ENCODE measurements at regions not wholly inside any gene's neighbourhood (a gene's known extent, or its start where the extent isn't known, plus 50 kb on each side); places are given as distances from the start of the nearest gene placed in this dataset.

GRCh38 chr7:86968618-86969017, 90.8 kb downstream of the ELAPOR2 start:
- dilution Hi-C loops (cut with MboI; ENCODE audit: extremely low pct_ligation_motif_present, low sequenced_read_pairs) = no loop called here
- DNase-seq (ENCODE audit: low read depth, low spot score) = no peak

More at GRCh38 chr7:86968618-86969017, 90.8 kb downstream of the ELAPOR2 start:
- H3K27ac ChIP-seq (ENCODE audit: insufficient read depth, low read depth, low read length) = no peak overlapping the region
- H3K4me2 ChIP-seq (ENCODE audit: insufficient read depth, low read length) = no peak overlapping the region
- POLR2A ChIA-PET = no interaction called here
- H3K9me1 ChIP-seq (replicated peaks; ENCODE audit: control insufficient read depth, extremely low read depth, insufficient read depth, low read length) = peaks cover 2% of the 10 kb centered on the region
- CTCF ChIA-PET = interaction anchor here (2.0 kb wide), 1 partner anchor 64 kb away, joined by 5 read pairs; no protein-coding TSS in a partner anchor
- no peaks in the 10 kb centered on the region for H3K9me3 ChIP-seq (replicated peaks; ENCODE audit: control insufficient read depth, insufficient read depth, low read length)
- peaks cover 8% of the 10 kb centered on the region for H4K20me1 ChIP-seq (replicated peaks; ENCODE audit: control insufficient read depth, extremely low read depth, insufficient read depth, low read length)
- FAIRE-seq = no peak
- no peak overlapping the region for H2AFZ ChIP-seq (ENCODE audit: low read depth, low read length)
- H3K27me3 ChIP-seq (ENCODE audit: control insufficient read depth in 2 of 2, insufficient read depth in 2 of 2, low read length in 2 of 2) = no peaks in the 10 kb centered on the region
- BruUV-seq (replicated peaks) = no TSS peak
- no peaks in the 10 kb centered on the region for H3K79me2 ChIP-seq (ENCODE audit: control insufficient read depth, insufficient read depth, low read length)
- H3K9ac ChIP-seq (replicated peaks; ENCODE audit: extremely low read depth, insufficient read depth, low read length) = no peak overlapping the region
- no peak for TF ChIP-seq GATA2 (IDR thresholded peaks at IDR 0.05; ENCODE audit: insufficient read depth, insufficient read length, low read depth, low read length)
- TF ChIP-seq MAX (IDR thresholded peaks at IDR 0.05; ENCODE audit: insufficient read depth, insufficient read length) = no peak
- TF ChIP-seq MYC (IDR thresholded peaks at IDR 0.05; ENCODE audit: low read depth, low read length) = no peak
- no peak for TF ChIP-seq EZH2 (IDR thresholded peaks at IDR 0.05; ENCODE audit: borderline replicate concordance, low read depth, low read length, severe bottlenecking)
- TF ChIP-seq CTCF (IDR thresholded peaks at IDR 0.05; ENCODE audit: extremely low read depth in 1 of 2, insufficient read depth in 1 of 2, low read depth in 1 of 2, low read length in 2 of 2) = no peak
- no peak for TF ChIP-seq JUN (IDR thresholded peaks at IDR 0.05; ENCODE audit: borderline replicate concordance, insufficient read depth, insufficient read length, low read depth)
- TF ChIP-seq POLR2A (IDR thresholded peaks at IDR 0.05; ENCODE audit: low read depth, low read length) = no peak
- no peak for TF ChIP-seq FOS (IDR thresholded peaks at IDR 0.05; ENCODE audit: borderline replicate concordance, insufficient read depth, low read length)
- TF ChIP-seq POLR2AphosphoS5 (IDR thresholded peaks at IDR 0.05; ENCODE audit: insufficient read depth, low read depth, low read length) = no peak
- no peaks in the 10 kb centered on the region for H3K36me3 ChIP-seq (ENCODE audit: control insufficient read depth in 2 of 2, extremely low read depth in 1 of 2, insufficient read depth in 2 of 2, low read length in 2 of 2)
- intact Hi-C loops (cut with micrococcal nuclease) = no loop called here
- no peak overlapping the region for H3K4me3 ChIP-seq (replicated peaks in 1 of 3; ENCODE audit: insufficient read depth in 1 of 3, low read depth in 1 of 3, low read length in 3 of 3)
- H3K4me1 ChIP-seq (ENCODE audit: control insufficient read depth, extremely low read depth, insufficient read depth, low read length) = no peaks in the 10 kb centered on the region

Measured in endothelial cell of umbilical vein (primary cell).